SU-DHL-6 (cell line): ENCODE measurements at regions not wholly inside any gene's neighbourhood (a gene's known extent, or its start where the extent isn't known, plus 50 kb on each side); places are given as distances from the start of the nearest gene placed in this dataset.

Experiments used
- H2AFZ ChIP-seq: fragments of 200-600 bp; sonication (generic); 2 replicates; pipeline ENCODE4 v1.6.1; 2014; ENCODE audit warnings: low read depth, mild to moderate bottlenecking, moderate library complexity, mixed read lengths, antibody characterized with exemption, low read length; ENCODE audit not compliant: severe bottlenecking
- H3F3A ChIP-seq: fragments of 200-600 bp; shearing (Covaris generic); 2 replicates; pipeline ENCODE4 v1.6.0; 2016; ENCODE audit warnings: antibody characterized with exemption, mild to moderate bottlenecking; ENCODE audit not compliant: insufficient read depth
- H3K27ac ChIP-seq: fragments of 200-600 bp; sonication (generic); 2 replicates; pipeline ENCODE4 v1.5.1; 2016; ENCODE audit warnings: low read depth, mild to moderate bottlenecking, low read length, moderate library complexity, mixed read lengths
- H3K27me3 ChIP-seq: fragments of 200-600 bp; sonication (generic), shearing (Covaris generic); 2 replicates; pipeline ENCODE4 v1.6.0; 2014; ENCODE audit warnings: mild to moderate bottlenecking, low read length
- H3K36me3 ChIP-seq: fragments of 200-600 bp; sonication (generic); 2 replicates; pipeline ENCODE4 v1.6.1; 2014; ENCODE audit warnings: mild to moderate bottlenecking, low read length, mixed read lengths
- H3K4me2 ChIP-seq: fragments of 300-600, 200-600 bp; shearing (Covaris generic), sonication (generic); 2 replicates; pipeline ENCODE4 v1.6.0; 2014; ENCODE audit warnings: low read length, low read depth, mild to moderate bottlenecking; ENCODE audit not compliant: poor library complexity, severe bottlenecking
- H3K4me3 ChIP-seq: fragments of 200-600 bp; sonication (generic); 2 replicates; pipeline ENCODE4 v1.5.1; 2014; ENCODE audit warnings: antibody characterized with exemption, low read length, mild to moderate bottlenecking, mixed read lengths; ENCODE audit not compliant: insufficient read depth, poor library complexity, severe bottlenecking
- H3K79me2 ChIP-seq: fragments of 200-600 bp; sonication (generic); 2 replicates; pipeline ENCODE4 v1.6.1; 2014; ENCODE audit warnings: mild to moderate bottlenecking, low read length, moderate library complexity; ENCODE audit not compliant: insufficient read depth
- H3K9ac ChIP-seq: fragments of 200-600 bp; sonication (generic); 2 replicates; pipeline ENCODE4 v1.7.0; 2014; ENCODE audit warnings: mild to moderate bottlenecking, low read length
- H3K9me2 ChIP-seq: fragments of 200-600 bp; sonication (generic); replicated peaks from 2 replicates; pipeline ENCODE4 v1.6.1; 2014; ENCODE audit warnings: low read length; ENCODE audit not compliant: insufficient read depth
- H3K9me3 ChIP-seq: fragments of 200-600 bp; sonication (generic); 2 replicates; pipeline ENCODE4 v1.6.1; 2014; ENCODE audit warnings: low read length, mixed read lengths; ENCODE audit not compliant: insufficient read depth
- H4K20me1 ChIP-seq: fragments of 200-600 bp; sonication (generic); 2 replicates; pipeline ENCODE4 v1.6.1; 2014; ENCODE audit warnings: low read depth, mild to moderate bottlenecking, antibody characterized with exemption, low read length, moderate library complexity, mixed read lengths
- CTCF ChIP-seq: fragments of 200-600 bp; sonication (generic); IDR thresholded peaks from one replicate; pipeline ENCODE4 v1.5.1; 2017; ENCODE audit warnings: antibody characterized with exemption, mild to moderate bottlenecking, low read length, moderate library complexity; ENCODE audit not compliant: insufficient read depth, poor library complexity, severe bottlenecking
- EZH2phosphoT487 ChIP-seq: fragments of 200-600 bp; sonication (generic), shearing (Covaris generic); conservative IDR thresholded peaks from 2 replicates; pipeline ENCODE4 v1.6.1; 2018; ENCODE audit warnings: mild to moderate bottlenecking, antibody characterized with exemption, low read length, moderate library complexity, mixed read lengths

DNA sequence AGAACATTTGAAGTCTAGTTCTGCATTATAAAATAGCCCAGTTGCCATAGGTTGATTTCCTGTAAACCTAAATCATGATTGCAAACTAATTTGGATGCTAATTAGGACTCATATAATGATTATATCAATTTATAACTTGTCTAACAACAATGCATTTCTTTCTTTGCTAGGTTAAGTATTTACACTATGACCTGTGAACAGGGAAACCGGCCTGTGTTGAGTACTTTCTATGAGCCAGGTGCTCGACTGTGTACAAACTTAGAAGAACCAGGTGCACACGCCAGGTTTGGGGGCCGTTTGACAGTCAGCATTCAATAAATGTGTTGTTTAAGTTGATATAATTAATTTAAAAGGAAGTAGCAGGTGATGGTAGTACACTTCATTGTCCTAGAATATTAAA is 203.1 kb downstream of the TM9SF2 start:
- no peaks in the 10 kb centered on the region for H3K9me3 ChIP-seq
- H3K36me3 ChIP-seq = no peaks in the 10 kb centered on the region
- no peaks in the 10 kb centered on the region for H3K9me2 ChIP-seq
- H2AFZ ChIP-seq = no peak overlapping the region
- no peaks in the 10 kb centered on the region for H4K20me1 ChIP-seq
- H3K27ac ChIP-seq = no peak overlapping the region
- no peaks in the 10 kb centered on the region for H3K79me2 ChIP-seq
- no peak overlapping the region for H3K9ac ChIP-seq
- no peak for TF ChIP-seq CTCF
- H3F3A ChIP-seq = no peaks in the 10 kb centered on the region
- no peak overlapping the region for H3K4me3 ChIP-seq
- H3K4me2 ChIP-seq = no peak overlapping the region
- no peaks in the 10 kb centered on the region for H3K27me3 ChIP-seq

DNA sequence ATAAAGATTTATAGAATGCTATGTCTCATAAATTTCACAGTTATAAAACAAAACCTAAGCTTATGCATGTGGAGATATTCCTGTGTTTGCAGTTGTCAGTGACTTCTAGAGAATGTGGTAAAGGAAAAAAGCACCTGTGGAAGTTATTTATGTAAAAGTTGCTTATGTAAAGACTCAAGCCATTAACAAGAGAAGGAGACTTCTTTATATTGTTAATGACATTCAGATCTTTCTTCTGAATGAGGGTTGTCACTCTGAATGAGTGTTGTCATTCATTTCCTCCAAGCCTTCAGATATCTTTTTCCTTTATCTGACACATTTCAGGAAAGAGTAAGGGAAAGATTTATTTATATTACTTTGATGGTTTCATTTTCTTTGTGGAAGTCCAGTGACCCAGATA is 202.6 kb downstream of the TM9SF2 start:
- Histone ChIP-seq H3K27ac (no peak overlapping the region), H3K9me3 (no peaks in the 10 kb centered on the region), H3K27me3 (no peaks in the 10 kb centered on the region), H2AFZ (no peak overlapping the region), H3K4me2 (no peak overlapping the region), H3K9ac (no peak overlapping the region), H3K79me2 (no peaks in the 10 kb centered on the region), H4K20me1 (no peaks in the 10 kb centered on the region), H3K4me3 (no peak overlapping the region), H3F3A (no peaks in the 10 kb centered on the region), H3K9me2 (no peaks in the 10 kb centered on the region), H3K36me3 (no peaks in the 10 kb centered on the region)
- no peak for TF ChIP-seq CTCF
- TF ChIP-seq EZH2phosphoT487 = no peak

DNA sequence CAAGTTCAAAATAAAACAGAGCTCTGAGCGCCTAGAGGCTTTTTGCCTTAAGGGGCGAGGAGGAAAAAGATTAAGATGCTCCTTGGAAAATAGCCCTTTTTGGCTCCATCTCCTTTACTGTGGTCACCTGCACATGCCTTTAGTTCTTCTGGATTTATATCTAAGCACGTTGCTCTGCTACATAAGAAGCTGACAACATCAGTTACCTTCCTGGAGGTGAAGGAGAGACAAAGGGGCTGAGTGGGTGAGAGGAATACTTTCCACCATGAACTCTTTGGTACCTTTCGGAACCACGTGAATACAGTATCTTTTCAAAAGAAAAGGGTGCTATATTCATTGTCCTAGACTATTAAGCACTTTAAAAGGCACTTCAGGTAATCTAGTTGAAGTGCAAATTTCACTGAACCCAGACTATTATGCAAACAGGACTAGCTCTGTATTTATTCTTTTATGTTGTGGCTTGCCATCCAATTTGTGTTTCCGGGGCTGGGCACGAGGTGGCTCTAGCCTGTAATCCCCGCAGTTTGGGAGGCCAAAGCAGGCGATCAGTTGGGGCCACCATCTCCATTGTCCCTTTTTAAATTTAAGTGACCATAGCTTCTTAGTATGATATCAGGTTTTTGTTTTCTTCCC is 201.5 kb downstream of the TM9SF2 start:
- no peaks in the 10 kb centered on the region for H3F3A ChIP-seq
- H3K9me3 ChIP-seq = no peaks in the 10 kb centered on the region
- TF ChIP-seq EZH2phosphoT487 = no peak
- TF ChIP-seq CTCF = no peak
- no peak overlapping the region for H3K9ac ChIP-seq
- no peaks in the 10 kb centered on the region for H4K20me1 ChIP-seq
- H3K79me2 ChIP-seq = no peaks in the 10 kb centered on the region
- no peak overlapping the region for H2AFZ ChIP-seq
- no peak overlapping the region for H3K4me2 ChIP-seq
- H3K27me3 ChIP-seq = no peaks in the 10 kb centered on the region
- H3K36me3 ChIP-seq = no peaks in the 10 kb centered on the region
- H3K9me2 ChIP-seq = no peaks in the 10 kb centered on the region
- H3K4me3 ChIP-seq = no peak overlapping the region
- H3K27ac ChIP-seq = no peak overlapping the region
